Lung (tissue), 11 donors: ENCODE measurements at regions not wholly inside any gene's neighbourhood (a gene's known extent, or its start where the extent isn't known, plus 50 kb on each side); places are given as distances from the start of the nearest gene placed in this dataset.

Experiments
- ATAC-seq: fragments of 200-7000 bp; cut with Tn5 transposase; one replicate; pipeline ENCODE4 v1.9.1; 2020; ENCODE audit warnings: moderate number of reproducible peaks; ENCODE audit not compliant: insufficient read depth, low FRiP score
- DNase-seq, 3 donors: peaks; one replicate each; pipeline ENCODE4 v3.0.0-alpha.2; 2013 to 2017
- H3K27ac ChIP-seq, 2 donors: one replicate each; pipeline ENCODE4 v1.5.1; 2013; ENCODE audit warnings: mild to moderate bottlenecking in 2 of 2, moderate library complexity in 2 of 2, control low read depth in 1 of 2, inconsistent platforms in 1 of 2, low read depth in 1 of 2, low read length in 1 of 2
- H3K27me3 ChIP-seq, 3 donors: one replicate each; pipeline ENCODE4 v1.5.1; 2013; ENCODE audit warnings: low read length in 2 of 3; ENCODE audit not compliant: control insufficient read depth in 3 of 3, insufficient read depth in 3 of 3
- H3K36me3 ChIP-seq, 4 donors: one replicate each; pipeline ENCODE4 v1.5.1; 2013; ENCODE audit warnings: low read length in 4 of 4, mild to moderate bottlenecking in 1 of 4, moderate library complexity in 1 of 4; ENCODE audit not compliant: control insufficient read depth in 4 of 4, insufficient read depth in 4 of 4
- H3K4me1 ChIP-seq, 5 donors: one replicate each; pipeline ENCODE4 v1.5.1; 2013; ENCODE audit warnings: low read length in 5 of 5, mild to moderate bottlenecking in 2 of 5, moderate library complexity in 1 of 5; ENCODE audit not compliant: control insufficient read depth in 5 of 5, insufficient read depth in 5 of 5
- H3K4me3 ChIP-seq: one replicate; pipeline ENCODE4 v1.5.1; 2013; ENCODE audit warnings: mild to moderate bottlenecking, control low read depth, moderate library complexity
- H3K9ac ChIP-seq, 2 donors: one replicate each; pipeline ENCODE4 v1.5.1; 2013; ENCODE audit warnings: low read length in 2 of 2, control low read depth in 1 of 2; ENCODE audit not compliant: insufficient read depth in 1 of 2
- H3K9me3 ChIP-seq, 4 donors: one replicate each; pipeline ENCODE4 v1.5.1; 2013; ENCODE audit warnings: low read length in 3 of 4, mild to moderate bottlenecking in 1 of 4, moderate library complexity in 1 of 4; ENCODE audit not compliant: control insufficient read depth in 4 of 4, insufficient read depth in 3 of 4
- WGBS, 2 donors: extraction: QIAGEN DNeasy Blood & Tissue Kit; methylation state at CpG; one replicate each; pipeline ENCODE4 v1.1.7; 2013; 5-methylcytosine and 5-hydroxymethylcytosine counted together
- TF ChIP-seq, protein P1 (sequence below): IDR thresholded peaks from 2 replicates; pipeline ENCODE4 v1.5.1; 2012; ENCODE audit warnings: mild to moderate bottlenecking; ENCODE audit errors: control extremely low read depth, extremely low read depth
- donor health status: control.
- donor health status: control.
- donor health status: Bipolar disorder and iron deficiency.
- donor health status: healthy.
- donor health status: DM: yes; HTN: yes; CAD: no.

DNA sequence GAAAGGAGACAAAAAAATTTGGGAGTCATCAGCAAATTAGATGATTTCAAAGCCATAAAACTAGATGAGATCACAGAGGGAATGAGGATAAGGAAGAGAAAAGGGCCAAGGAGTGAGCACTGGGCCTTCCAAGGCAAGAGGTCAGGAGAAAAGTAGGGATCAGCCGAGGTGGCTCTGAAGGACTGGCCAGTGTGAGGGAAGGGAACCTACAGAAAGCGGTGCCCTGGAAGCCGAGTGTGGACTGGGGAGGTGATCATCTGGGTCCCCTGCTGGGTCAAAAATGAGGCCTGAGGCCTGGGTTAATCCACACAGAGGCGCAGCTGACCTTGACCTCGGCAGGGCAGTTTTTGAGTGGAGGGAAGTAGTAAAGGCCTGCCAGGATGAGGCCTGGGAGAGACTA lies 133.8 kb downstream of the SMIM20 start:
- no peak overlapping the region for H3K9ac ChIP-seq
- peaks cover 0 to 2% (median 0%) of the 10 kb centered on the region in 4 donors for H3K9me3 ChIP-seq
- H3K27ac ChIP-seq: peak overlapping the region in 1 of 2 donors; percentile 76
- H3K36me3 ChIP-seq: no peaks in the 10 kb centered on the region
- ATAC-seq (no peak), DNase-seq (no peak)
- H3K27me3 ChIP-seq: no peaks in the 10 kb centered on the region
- TF ChIP-seq, protein P1, sequence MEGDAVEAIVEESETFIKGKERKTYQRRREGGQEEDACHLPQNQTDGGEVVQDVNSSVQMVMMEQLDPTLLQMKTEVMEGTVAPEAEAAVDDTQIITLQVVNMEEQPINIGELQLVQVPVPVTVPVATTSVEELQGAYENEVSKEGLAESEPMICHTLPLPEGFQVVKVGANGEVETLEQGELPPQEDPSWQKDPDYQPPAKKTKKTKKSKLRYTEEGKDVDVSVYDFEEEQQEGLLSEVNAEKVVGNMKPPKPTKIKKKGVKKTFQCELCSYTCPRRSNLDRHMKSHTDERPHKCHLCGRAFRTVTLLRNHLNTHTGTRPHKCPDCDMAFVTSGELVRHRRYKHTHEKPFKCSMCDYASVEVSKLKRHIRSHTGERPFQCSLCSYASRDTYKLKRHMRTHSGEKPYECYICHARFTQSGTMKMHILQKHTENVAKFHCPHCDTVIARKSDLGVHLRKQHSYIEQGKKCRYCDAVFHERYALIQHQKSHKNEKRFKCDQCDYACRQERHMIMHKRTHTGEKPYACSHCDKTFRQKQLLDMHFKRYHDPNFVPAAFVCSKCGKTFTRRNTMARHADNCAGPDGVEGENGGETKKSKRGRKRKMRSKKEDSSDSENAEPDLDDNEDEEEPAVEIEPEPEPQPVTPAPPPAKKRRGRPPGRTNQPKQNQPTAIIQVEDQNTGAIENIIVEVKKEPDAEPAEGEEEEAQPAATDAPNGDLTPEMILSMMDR: no peak
- H3K4me1 ChIP-seq: peaks cover 0 to 34% (median 0%) of the 10 kb centered on the region in 5 donors
- WGBS, 2 donors: 94 to 95% methylated on average over 5 of the region's 5 CpGs
- no peak overlapping the region for H3K4me3 ChIP-seq

DNA sequence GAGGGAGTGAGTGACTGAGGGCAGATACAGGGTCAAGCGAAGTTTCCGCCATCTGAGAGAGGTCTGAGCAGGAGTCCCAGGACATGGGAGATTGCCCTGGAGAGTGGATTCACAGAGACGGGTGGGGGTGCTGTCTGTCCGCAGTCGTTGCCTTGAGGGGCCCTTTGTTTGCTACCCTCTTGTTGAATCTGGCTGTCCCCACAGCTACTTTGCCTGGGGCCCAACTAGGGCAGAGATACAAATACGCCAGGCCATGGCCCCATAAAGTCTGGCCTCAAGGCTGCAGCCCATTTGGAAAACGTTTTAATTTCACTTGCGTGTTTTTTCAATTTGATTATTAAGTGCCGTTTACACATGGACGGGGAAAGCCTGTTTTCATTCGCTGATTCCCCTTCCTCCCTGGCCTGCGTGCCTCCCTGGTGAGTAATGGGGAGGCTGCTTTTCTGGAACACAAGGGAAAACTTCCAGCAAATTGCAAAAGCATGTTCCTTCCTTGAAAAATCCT lies 134.4 kb downstream of the SMIM20 start:
- H3K27me3 ChIP-seq: no peaks in the 10 kb centered on the region
- H3K9ac ChIP-seq: peak overlapping the region in 1 of 2 donors; percentile 14
- peak; percentile 77 to 96 (median 94) for DNase-seq
- H3K36me3 ChIP-seq: no peaks in the 10 kb centered on the region
- TF ChIP-seq, protein P1: no peak
- peaks cover 0 to 2% (median 0%) of the 10 kb centered on the region in 4 donors for H3K9me3 ChIP-seq
- H3K27ac ChIP-seq: peak overlapping the region; percentile 49 to 76
- WGBS, 2 donors: 58 to 72% methylated on average over 12 of the region's 12 CpGs
- ATAC-seq: peak; percentile 43
- peaks cover 0 to 34% (median 0%) of the 10 kb centered on the region in 5 donors for H3K4me1 ChIP-seq
- H3K4me3 ChIP-seq: no peak overlapping the region

DNA sequence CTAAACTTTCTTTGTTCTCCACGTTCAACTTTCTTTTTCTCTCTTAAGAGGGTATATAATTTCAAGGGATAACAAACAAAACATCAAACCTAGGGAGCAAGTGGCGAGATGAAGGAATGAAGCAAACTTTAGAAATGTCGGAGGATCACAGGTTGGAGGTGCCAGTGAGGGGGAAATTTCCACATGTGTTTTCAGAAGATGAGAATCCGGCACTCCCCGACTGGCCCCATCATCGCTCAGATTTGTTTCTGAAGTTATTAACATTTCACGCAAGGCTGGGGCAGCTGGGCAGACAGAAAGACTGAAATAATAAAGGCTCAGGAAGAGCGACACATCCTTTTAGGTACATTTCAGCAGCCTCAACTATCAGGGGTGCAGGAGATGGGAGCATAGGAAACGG lies 134.9 kb downstream of the SMIM20 start:
- TF ChIP-seq, protein P1: no peak
- H3K9me3 ChIP-seq: peaks cover 0 to 2% (median 0%) of the 10 kb centered on the region in 4 donors
- peak overlapping the region in 1 of 2 donors; percentile 1 for H3K9ac ChIP-seq
- no peak overlapping the region for H3K4me3 ChIP-seq
- DNase-seq: no peak
- WGBS, 2 donors: 76 to 89% methylated on average over 9 of the region's 9 CpGs
- no peaks in the 10 kb centered on the region for H3K36me3 ChIP-seq
- H3K27me3 ChIP-seq: no peaks in the 10 kb centered on the region
- peaks cover 0 to 34% (median 0%) of the 10 kb centered on the region in 5 donors for H3K4me1 ChIP-seq
- ATAC-seq: no peak
- H3K27ac ChIP-seq: peak overlapping the region in 1 of 2 donors; percentile 9

DNA sequence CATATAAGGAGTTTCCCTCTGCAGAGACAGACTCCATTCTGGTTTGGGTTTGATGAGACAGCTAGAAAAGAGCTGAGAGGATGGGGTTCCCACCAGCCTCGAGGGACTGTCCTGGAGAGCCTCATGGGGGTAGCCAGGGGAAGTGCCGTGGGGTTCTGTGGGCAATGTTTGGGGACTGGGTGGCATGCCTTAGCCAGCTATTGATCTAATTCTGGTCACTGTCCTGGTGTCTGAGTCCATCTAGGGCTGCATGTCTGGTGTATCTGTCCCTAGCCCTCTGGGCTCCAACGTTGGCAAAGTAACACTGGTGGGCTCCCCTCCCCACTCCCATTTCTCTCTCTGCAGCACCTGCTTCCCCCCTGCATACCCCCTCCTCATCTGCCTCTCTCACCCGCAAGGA lies 135.4 kb downstream of the SMIM20 start:
- Histone ChIP-seq H3K9me3 (peaks cover 0 to 2% (median 0%) of the 10 kb centered on the region in 4 donors), H3K27me3 (no peaks in the 10 kb centered on the region), H3K9ac (no peak overlapping the region), H3K4me3 (no peak overlapping the region), H3K4me1 (peaks cover 0 to 34% (median 0%) of the 10 kb centered on the region in 5 donors), H3K36me3 (no peaks in the 10 kb centered on the region), H3K27ac (peak overlapping the region in 1 of 2 donors; percentile 9)
- TF ChIP-seq, protein P1: no peak
- no peak for DNase-seq
- no peak for ATAC-seq
- WGBS, 2 donors: 87 to 93% methylated on average over 4 of the region's 4 CpGs
